Caco-2 (cell line): ENCODE measurements at regions not wholly inside any gene's neighbourhood (a gene's known extent, or its start where the extent isn't known, plus 50 kb on each side); places are given as distances from the start of the nearest gene placed in this dataset.

Experiments used
- BruUV-seq: library from RNA; stranded (reverse); fragments of 400-500 nt; replicated peaks from 2 replicates; lab custom pipeline; 2021; lab: Mats Ljungman, UMichigan
- CTCF ChIA-PET: fragments of 300-600 bp; sonication (Branson Sonifier 250); formaldehyde crosslinking; loops from one replicate; lab custom pipeline; 2022; ENCODE audit warnings: antibody characterized with exemption; lab: Charles Lee
- POLR2A ChIA-PET: fragments of 300-600 bp; sonication (Branson Sonifier 250); formaldehyde crosslinking; loops from one replicate; lab custom pipeline; 2022; ENCODE audit warnings: antibody characterized with exemption; lab: Charles Lee
- DNase-seq, 2 experiments: peaks; one replicate each; pipeline versions ENCODE4 v3.0.0 to v3.0.0-alpha.2; 2020 to 2022
- H3K27me3 ChIP-seq: replicated peaks from 2 replicates; pipeline ENCODE4 v1.6.0; 2011; ENCODE audit warnings: low read length; ENCODE audit not compliant: control insufficient read depth, insufficient read depth
- H3K36me3 ChIP-seq: 2 replicates; pipeline ENCODE4 v1.5.1; 2011; ENCODE audit warnings: low read length; ENCODE audit not compliant: control insufficient read depth, insufficient read depth
- H3K4me1 ChIP-seq: fragments of 250-450 bp; sonication (Bioruptor Pico); 2 replicates; pipeline ENCODE4 v1.5.1; 2020; ENCODE audit warnings: mild to moderate bottlenecking
- H3K4me3 ChIP-seq: 2 replicates; pipeline ENCODE4 v1.5.1; 2011; ENCODE audit warnings: low read depth, mild to moderate bottlenecking, control low read depth, low read length
- H3K9me3 ChIP-seq: fragments of 250-450 bp; sonication (Bioruptor Pico); 2 replicates; pipeline ENCODE4 v1.5.1; 2020; ENCODE audit warnings: mild to moderate bottlenecking, moderate library complexity
- H3K27ac Mint-ChIP-seq: one replicate; pipeline ENCODE4 v1.8.0; 2022; ENCODE audit warnings: mixed read lengths; ENCODE audit not compliant: unreplicated experiment
- H3K27me3 Mint-ChIP-seq: one replicate; pipeline ENCODE4 v1.8.0; 2022; ENCODE audit warnings: mixed read lengths; ENCODE audit not compliant: insufficient read depth, unreplicated experiment
- H3K36me3 Mint-ChIP-seq: one replicate; pipeline ENCODE4 v1.8.0; 2022; ENCODE audit warnings: mild to moderate bottlenecking, mixed read lengths; ENCODE audit not compliant: insufficient read depth, unreplicated experiment
- H3K4me1 Mint-ChIP-seq: one replicate; pipeline ENCODE4 v1.8.0; 2022; ENCODE audit warnings: low read depth, mixed read lengths; ENCODE audit not compliant: unreplicated experiment
- H3K4me3 Mint-ChIP-seq: one replicate; pipeline ENCODE4 v1.8.0; 2022; ENCODE audit warnings: mild to moderate bottlenecking, moderate library complexity, mixed read lengths; ENCODE audit not compliant: unreplicated experiment
- H3K9me3 Mint-ChIP-seq: one replicate; pipeline ENCODE4 v1.8.0; 2022; ENCODE audit warnings: mixed read lengths; ENCODE audit not compliant: unreplicated experiment
- CTCF ChIP-seq, 2 experiments: fragments of 200-600 bp in 1 of 2; IDR thresholded peaks; 1 replicate in 1 of 2; 2 replicates in 1 of 2; pipeline versions ENCODE4 v1.5.1 to v1.8.0; 2011 to 2022; ENCODE audit warnings: antibody characterized with exemption in 1 of 2, control low read depth in 1 of 2, inconsistent platforms in 1 of 2, low read depth in 1 of 2, low read length in 1 of 2, mild to moderate bottlenecking in 1 of 2, moderate library complexity in 1 of 2; ENCODE audit not compliant: insufficient read depth in 1 of 2, severe bottlenecking in 1 of 2, unreplicated experiment in 1 of 2
- intact Hi-C: fragments of 100-400 bp; cut with micrococcal nuclease; formaldehyde crosslinking; loops from one replicate; pipeline ENCODE4 v1.10.0; 2022; ENCODE audit not compliant: unreplicated experiment

- Histone ChIP-seq H3K9me3 (no peaks in the 10 kb centered on the region), H3K36me3 (no peaks in the 10 kb centered on the region), H3K4me3 (no peak overlapping the region), H3K27me3 (no peaks in the 10 kb centered on the region), H3K4me1 (no peaks in the 10 kb centered on the region)
- Mint-ChIP-seq H3K9me3 (no peaks in the 10 kb centered on the region), H3K27me3 (peaks cover 3% of the 10 kb centered on the region), H3K27ac (no peak overlapping the region), H3K4me1 (no peaks in the 10 kb centered on the region), H3K4me3 (no peak overlapping the region), H3K36me3 (no peaks in the 10 kb centered on the region)
- DNase-seq, result no peak
- CTCF ChIA-PET, result no interaction called here
- TF ChIP-seq CTCF (IDR thresholded peaks at IDR 0.05; ENCODE audit: insufficient read depth in 1 of 2, low read depth in 1 of 2, low read length in 1 of 2, severe bottlenecking in 1 of 2, unreplicated experiment in 1 of 2), result no peak
- POLR2A ChIA-PET, result no interaction called here
- intact Hi-C loops, result no loop called here
- BruUV-seq, result no TSS peak
Measured at GRCh38 chr2:173713904-173714555, 251.1 kb downstream of the SP3 start.

- Histone ChIP-seq H3K36me3 (no peaks in the 10 kb centered on the region), H3K4me3 (no peak overlapping the region), H3K9me3 (no peaks in the 10 kb centered on the region), H3K27me3 (no peaks in the 10 kb centered on the region), H3K4me1 (no peaks in the 10 kb centered on the region)
- intact Hi-C loops, result no loop called here
- Mint-ChIP-seq H3K27ac (no peak overlapping the region), H3K27me3 (peaks cover 4% of the 10 kb centered on the region), H3K9me3 (no peaks in the 10 kb centered on the region), H3K36me3 (no peaks in the 10 kb centered on the region), H3K4me1 (no peaks in the 10 kb centered on the region), H3K4me3 (no peak overlapping the region)
- DNase-seq, result no peak
- POLR2A ChIA-PET, result no interaction called here
- no TSS peak for BruUV-seq
- TF ChIP-seq CTCF (IDR thresholded peaks at IDR 0.05; ENCODE audit: insufficient read depth in 1 of 2, low read depth in 1 of 2, low read length in 1 of 2, severe bottlenecking in 1 of 2, unreplicated experiment in 1 of 2), result no peak
- CTCF ChIA-PET, result no interaction called here
Measured at GRCh38 chr2:173715441-173715840, 249.7 kb downstream of the SP3 start.

GRCh38 chr2:173716458-173717052 lies 248.6 kb downstream of the SP3 start:
- CTCF ChIA-PET, result no interaction called here
- Histone ChIP-seq H3K36me3 (no peaks in the 10 kb centered on the region), H3K27me3 (no peaks in the 10 kb centered on the region), H3K4me1 (no peaks in the 10 kb centered on the region), H3K4me3 (no peak overlapping the region), H3K9me3 (no peaks in the 10 kb centered on the region)
- no peak for TF ChIP-seq CTCF (IDR thresholded peaks at IDR 0.05; ENCODE audit: insufficient read depth in 1 of 2, low read depth in 1 of 2, low read length in 1 of 2, severe bottlenecking in 1 of 2, unreplicated experiment in 1 of 2)
- no peak for DNase-seq
- intact Hi-C loops, result no loop called here
- Mint-ChIP-seq H3K36me3 (no peaks in the 10 kb centered on the region), H3K27ac (no peak overlapping the region), H3K9me3 (no peaks in the 10 kb centered on the region), H3K27me3 (peaks cover 4% of the 10 kb centered on the region), H3K4me1 (no peaks in the 10 kb centered on the region), H3K4me3 (no peak overlapping the region)
- POLR2A ChIA-PET, result no interaction called here
- no TSS peak for BruUV-seq
